Naive B cell (primary cell): ENCODE measurements at regions not wholly inside any gene's neighbourhood (a gene's known extent, or its start where the extent isn't known, plus 50 kb on each side); places are given as distances from the start of the nearest gene placed in this dataset.
A peak's percentile ranks its signal among the peaks of the same experiment; 100 is the strongest.

Experiments used
- ATAC-seq, 2 donors: fragments of 150-1000 bp; cut with Tn5 transposase; 2 replicates each; pipeline ENCODE4 v1.10.0; 2021; ENCODE audit warnings: low read depth in 2 of 2, mild to moderate bottlenecking in 2 of 2, moderate library complexity in 2 of 2
- DNase-seq: peaks from one replicate; pipeline ENCODE4 v3.0.0; 2022
- H3K27ac Mint-ChIP-seq, 6 donors: one replicate each; pipeline ENCODE4 v1.8.0; 2020 to 2022; ENCODE audit warnings: mild to moderate bottlenecking in 6 of 6, mixed read lengths in 6 of 6, moderate library complexity in 5 of 6, inconsistent platforms in 2 of 6
- H3K27me3 Mint-ChIP-seq, 3 donors: one replicate each; pipeline ENCODE4 v1.8.0; 2021 to 2022; ENCODE audit warnings: mixed read lengths in 3 of 3, mild to moderate bottlenecking in 1 of 3
- H3K36me3 Mint-ChIP-seq, 2 donors: one replicate each; pipeline ENCODE4 v1.8.0; 2020 to 2022; ENCODE audit warnings: mixed read lengths in 2 of 2, inconsistent platforms in 1 of 2, mild to moderate bottlenecking in 1 of 2
- H3K4me1 Mint-ChIP-seq, 3 donors: one replicate each; pipeline ENCODE4 v1.8.0; 2020 to 2022; ENCODE audit warnings: mixed read lengths in 3 of 3, inconsistent platforms in 1 of 3, mild to moderate bottlenecking in 1 of 3, moderate library complexity in 1 of 3
- H3K4me3 Mint-ChIP-seq, 8 donors: one replicate each; pipeline ENCODE4 v1.8.0; 2020 to 2022; ENCODE audit warnings: mild to moderate bottlenecking in 8 of 8, mixed read lengths in 8 of 8, moderate library complexity in 8 of 8, inconsistent platforms in 2 of 8
- H3K9me3 Mint-ChIP-seq, 7 donors: one replicate each; pipeline ENCODE4 v1.8.0; 2020 to 2022; ENCODE audit warnings: mixed read lengths in 7 of 7, mild to moderate bottlenecking in 5 of 7, inconsistent platforms in 2 of 7, moderate library complexity in 1 of 7

DNA sequence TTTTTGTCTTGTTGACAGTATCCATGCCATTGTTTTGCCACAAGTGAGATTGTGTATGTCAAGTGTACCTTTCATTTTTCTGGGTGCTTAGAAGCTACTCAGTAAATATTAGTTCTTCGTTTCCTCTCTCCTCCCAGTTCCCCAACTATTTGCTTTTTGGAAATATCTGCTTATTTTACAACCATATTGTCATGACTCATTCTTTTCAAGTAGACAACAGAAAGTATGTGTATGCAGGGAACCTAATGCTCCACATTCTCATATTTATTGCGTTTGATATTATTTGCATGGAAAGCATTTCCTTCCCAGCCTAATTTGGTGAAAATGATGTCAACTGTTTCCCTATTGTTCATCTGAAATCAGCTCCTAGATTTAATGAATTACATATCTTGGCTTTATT, 483.7 kb upstream of the RIOK2 start:
- Mint-ChIP-seq H3K36me3 (peaks cover 13% of the 10 kb centered on the region in 2 donors), H3K4me1 (no peaks in the 10 kb centered on the region), H3K27me3 (no peaks in the 10 kb centered on the region), H3K9me3 (peaks cover 0 to 6% (median 0%) of the 10 kb centered on the region in 7 donors), H3K4me3 (no peak overlapping the region), H3K27ac (no peak overlapping the region)
- no peak for ATAC-seq
- DNase-seq: no peak

DNA sequence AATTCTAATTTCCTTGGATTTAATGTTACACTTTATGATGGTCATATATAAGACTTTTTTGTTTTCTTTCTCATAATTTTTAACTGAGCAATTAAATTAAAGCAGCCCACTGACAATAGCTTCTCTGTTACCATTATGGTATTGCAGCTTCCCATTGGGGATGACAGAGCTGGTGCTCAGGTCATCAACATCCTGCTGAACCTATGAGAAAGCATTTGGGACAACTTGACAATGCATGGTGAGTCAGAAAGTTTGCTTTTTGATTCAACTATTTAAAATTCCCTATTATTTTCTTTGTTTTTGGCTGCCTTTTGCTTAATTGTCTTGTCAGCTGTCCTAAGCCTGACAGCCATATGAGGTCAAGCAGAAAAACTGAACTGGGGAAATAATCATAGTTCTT, 487.4 kb upstream of the RIOK2 start:
- Mint-ChIP-seq H3K36me3 (peaks cover 13% of the 10 kb centered on the region in 2 donors), H3K27ac (no peak overlapping the region), H3K4me3 (no peak overlapping the region), H3K4me1 (no peaks in the 10 kb centered on the region), H3K9me3 (peaks cover 0 to 20% (median 4%) of the 10 kb centered on the region in 7 donors), H3K27me3 (no peaks in the 10 kb centered on the region)
- ATAC-seq: no peak
- DNase-seq: no peak

DNA sequence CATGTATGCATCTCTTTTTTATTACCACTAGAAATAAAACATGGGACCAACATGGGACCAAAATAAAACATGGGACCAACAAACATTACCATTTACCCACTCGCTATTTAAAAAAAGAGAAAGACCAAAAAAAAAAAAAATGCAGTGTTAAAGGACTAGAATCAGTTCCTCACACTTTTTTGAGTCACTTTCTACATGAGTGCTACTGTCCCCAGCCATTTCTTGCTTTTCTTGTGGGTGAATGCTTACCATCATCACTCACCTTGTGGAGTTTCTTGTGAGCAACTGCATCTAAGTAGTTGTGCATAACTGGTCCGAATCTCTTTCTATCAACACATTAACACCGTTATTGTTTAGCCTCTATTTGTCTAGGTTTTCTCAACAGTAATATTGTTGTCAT, 493.6 kb upstream of the RIOK2 start:
- no peaks in the 10 kb centered on the region for H3K27me3 Mint-ChIP-seq
- ATAC-seq (no peak), DNase-seq (no peak)
- H3K4me1 Mint-ChIP-seq: no peaks in the 10 kb centered on the region
- H3K4me3 Mint-ChIP-seq: no peak overlapping the region
- peaks cover 5 to 48% (median 21%) of the 10 kb centered on the region in 7 donors for H3K9me3 Mint-ChIP-seq
- H3K27ac Mint-ChIP-seq: no peak overlapping the region
- H3K36me3 Mint-ChIP-seq: peaks cover 0 to under 1% of the 10 kb centered on the region in 2 donors

DNA sequence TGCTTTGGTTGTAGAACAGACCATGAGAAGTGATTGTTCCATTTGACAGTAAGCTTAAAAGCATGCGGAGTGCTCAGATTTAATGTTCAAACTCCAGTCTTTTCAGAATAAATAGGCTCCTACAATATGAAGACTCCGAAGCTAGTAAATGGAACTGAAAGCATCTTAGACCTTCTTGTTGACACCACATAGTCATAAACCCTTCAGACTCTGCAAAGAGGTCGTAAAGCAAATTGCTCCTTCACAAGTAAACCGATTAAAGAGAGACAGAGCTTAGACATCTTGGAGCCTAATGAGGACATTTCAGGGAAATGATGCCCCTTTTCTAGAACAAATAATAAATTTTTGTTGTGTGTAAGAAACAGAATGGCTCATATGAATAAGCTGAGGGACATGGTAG, 511.0 kb upstream of the RIOK2 start:
- peaks cover 0 to 6% (median 0%) of the 10 kb centered on the region in 7 donors for H3K9me3 Mint-ChIP-seq
- H3K27me3 Mint-ChIP-seq: no peaks in the 10 kb centered on the region
- H3K27ac Mint-ChIP-seq: no peak overlapping the region
- no peaks in the 10 kb centered on the region for H3K4me1 Mint-ChIP-seq
- H3K36me3 Mint-ChIP-seq: no peaks in the 10 kb centered on the region
- DNase-seq (no peak), ATAC-seq (no peak)
- no peak overlapping the region for H3K4me3 Mint-ChIP-seq

DNA sequence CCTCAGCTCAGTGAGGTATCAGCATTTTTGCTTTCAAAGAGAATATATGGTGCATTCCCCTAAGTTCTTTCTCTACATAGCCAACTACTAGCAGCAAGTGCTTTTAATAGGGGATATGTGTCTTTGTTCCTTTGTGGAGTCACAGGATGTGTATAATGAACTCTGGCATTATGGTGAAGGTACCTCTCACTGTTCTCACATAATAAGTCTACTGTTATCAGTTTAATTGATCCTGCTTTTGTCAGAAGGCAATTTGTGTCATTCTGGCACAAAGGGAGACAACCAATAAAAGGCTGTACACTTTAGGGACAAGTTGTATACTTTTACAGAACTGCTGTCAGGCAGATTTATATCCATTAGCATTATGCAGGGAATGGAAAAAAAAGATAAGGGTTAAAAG, 531.4 kb upstream of the RIOK2 start:
- Mint-ChIP-seq H3K27me3 (no peaks in the 10 kb centered on the region), H3K4me1 (no peaks in the 10 kb centered on the region), H3K4me3 (no peak overlapping the region), H3K9me3 (peaks cover 0 to 3% (median 3%) of the 10 kb centered on the region in 7 donors), H3K36me3 (no peaks in the 10 kb centered on the region), H3K27ac (no peak overlapping the region)
- ATAC-seq (no peak), DNase-seq (no peak)

DNA sequence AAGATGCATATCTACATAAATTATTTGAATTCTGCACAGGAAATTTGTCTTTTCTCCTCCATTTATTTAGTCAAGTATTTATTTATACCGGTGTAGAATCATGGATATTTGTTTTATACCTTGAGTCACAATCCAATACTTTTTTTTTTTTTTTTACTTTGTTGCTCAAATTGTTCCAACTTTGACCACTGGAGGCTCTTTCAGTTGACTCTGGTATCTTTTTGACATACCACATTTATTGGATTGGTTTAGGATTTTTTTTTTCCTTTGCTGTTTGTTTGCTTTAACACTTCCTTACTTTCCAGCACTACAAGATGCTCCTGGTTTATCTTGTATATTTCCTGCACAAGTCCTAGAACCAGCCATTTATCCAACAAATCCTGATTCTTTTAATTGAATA, 543.1 kb upstream of the RIOK2 start:
- no peak for ATAC-seq
- no peaks in the 10 kb centered on the region for H3K4me1 Mint-ChIP-seq
- DNase-seq: no peak
- H3K27me3 Mint-ChIP-seq: no peaks in the 10 kb centered on the region
- peaks cover 0 to 8% of the 10 kb centered on the region in 2 donors for H3K36me3 Mint-ChIP-seq
- H3K27ac Mint-ChIP-seq: no peak overlapping the region
- peaks cover 1 to 23% (median 8%) of the 10 kb centered on the region in 7 donors for H3K9me3 Mint-ChIP-seq
- H3K4me3 Mint-ChIP-seq: no peak overlapping the region

DNA sequence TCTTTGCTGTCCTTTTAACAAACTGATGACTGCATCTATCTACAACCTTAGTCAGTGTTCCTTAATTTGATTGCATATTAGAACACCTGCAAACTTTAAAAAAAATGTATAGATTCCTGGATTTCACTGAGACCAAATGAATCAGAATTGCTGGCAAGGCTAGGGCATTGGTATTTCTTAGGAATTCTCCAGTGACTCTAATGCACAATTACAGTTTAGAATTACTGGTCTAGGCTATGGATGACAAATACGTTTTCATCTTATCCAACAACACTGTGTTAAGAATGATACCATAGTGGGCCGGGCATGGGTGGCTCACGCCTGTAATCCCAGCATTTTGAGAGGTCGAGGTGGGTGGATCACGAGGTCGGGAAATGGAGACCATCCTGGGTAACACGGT, 545.9 kb upstream of the RIOK2 start:
- H3K4me3 Mint-ChIP-seq: no peak overlapping the region
- no peaks in the 10 kb centered on the region for H3K36me3 Mint-ChIP-seq
- peaks cover 0 to 6% (median 2%) of the 10 kb centered on the region in 7 donors for H3K9me3 Mint-ChIP-seq
- no peak overlapping the region for H3K27ac Mint-ChIP-seq
- DNase-seq (no peak), ATAC-seq (no peak)
- no peaks in the 10 kb centered on the region for H3K4me1 Mint-ChIP-seq
- H3K27me3 Mint-ChIP-seq: no peaks in the 10 kb centered on the region

DNA sequence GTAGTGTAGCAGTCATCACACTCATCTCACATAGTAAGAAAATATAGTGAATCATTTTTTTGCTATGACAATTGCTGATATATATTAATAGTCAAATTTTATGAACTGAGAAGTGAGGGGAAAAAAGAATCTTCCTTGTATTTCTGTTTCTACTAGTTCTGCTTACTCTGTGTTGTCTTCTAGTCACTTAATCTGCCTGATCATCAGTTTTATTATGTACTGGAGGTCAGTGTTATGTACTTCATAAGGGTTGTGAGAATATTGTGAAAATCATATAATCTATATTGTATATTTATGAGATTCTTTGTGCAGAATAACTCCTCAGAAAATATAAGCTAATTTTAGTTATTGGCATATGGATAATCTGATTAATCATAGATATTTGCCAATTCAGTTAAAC, 546.9 kb upstream of the RIOK2 start:
- no peak for ATAC-seq
- H3K27ac Mint-ChIP-seq: no peak overlapping the region
- no peak for DNase-seq
- no peak overlapping the region for H3K4me3 Mint-ChIP-seq
- no peaks in the 10 kb centered on the region for H3K36me3 Mint-ChIP-seq
- no peaks in the 10 kb centered on the region for H3K4me1 Mint-ChIP-seq
- no peaks in the 10 kb centered on the region for H3K27me3 Mint-ChIP-seq
- peaks cover 0 to 4% (median 1%) of the 10 kb centered on the region in 7 donors for H3K9me3 Mint-ChIP-seq

DNA sequence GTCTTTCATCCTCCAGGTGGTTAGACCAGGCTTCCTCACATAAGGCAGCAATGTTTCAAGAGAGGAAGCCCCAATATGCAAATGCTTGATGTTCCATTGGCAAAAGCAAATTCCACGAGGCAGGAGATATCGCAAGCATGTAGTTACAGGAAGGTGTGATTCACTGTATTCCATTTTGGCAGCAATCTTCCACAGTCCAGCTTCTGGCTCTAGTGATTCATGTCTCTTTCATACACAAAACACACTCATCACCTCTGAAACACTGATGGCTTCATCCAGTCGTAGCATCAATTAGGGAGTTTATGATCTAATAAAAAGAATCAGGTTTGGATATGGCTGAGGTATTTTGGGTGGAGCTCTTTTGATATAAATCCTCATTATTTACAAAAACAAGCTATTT, 552.2 kb upstream of the RIOK2 start:
- DNase-seq (no peak), ATAC-seq (no peak)
- no peaks in the 10 kb centered on the region for H3K36me3 Mint-ChIP-seq
- no peak overlapping the region for H3K4me3 Mint-ChIP-seq
- peaks cover 0 to 6% (median 0%) of the 10 kb centered on the region in 7 donors for H3K9me3 Mint-ChIP-seq
- H3K27me3 Mint-ChIP-seq: no peaks in the 10 kb centered on the region
- no peaks in the 10 kb centered on the region for H3K4me1 Mint-ChIP-seq
- no peak overlapping the region for H3K27ac Mint-ChIP-seq

DNA sequence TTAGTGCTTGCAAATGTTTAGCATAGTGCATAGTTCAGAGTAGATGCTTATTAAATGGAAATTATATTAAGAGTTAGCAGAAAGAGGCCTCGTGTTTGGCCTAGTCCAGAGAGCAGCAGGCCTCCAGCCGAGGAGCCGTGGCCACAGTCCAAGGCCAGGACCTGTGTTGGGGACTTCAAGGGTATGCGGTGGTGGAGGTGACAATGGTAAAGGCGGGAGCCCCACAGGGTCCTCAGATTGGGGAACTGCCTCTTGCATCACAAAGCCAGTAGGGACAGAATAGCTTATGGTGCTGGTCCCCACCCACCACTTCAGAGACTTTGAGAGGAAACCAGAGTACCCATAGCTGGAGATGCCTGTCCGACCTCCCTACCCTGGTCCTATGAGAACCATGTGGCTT, 554.6 kb upstream of the RIOK2 start:
- no peak for ATAC-seq
- no peak for DNase-seq
- H3K4me3 Mint-ChIP-seq: no peak overlapping the region
- no peaks in the 10 kb centered on the region for H3K27me3 Mint-ChIP-seq
- no peak overlapping the region for H3K27ac Mint-ChIP-seq
- H3K9me3 Mint-ChIP-seq: peaks cover 0 to 5% (median 0%) of the 10 kb centered on the region in 7 donors
- no peaks in the 10 kb centered on the region for H3K4me1 Mint-ChIP-seq
- H3K36me3 Mint-ChIP-seq: no peaks in the 10 kb centered on the region

DNA sequence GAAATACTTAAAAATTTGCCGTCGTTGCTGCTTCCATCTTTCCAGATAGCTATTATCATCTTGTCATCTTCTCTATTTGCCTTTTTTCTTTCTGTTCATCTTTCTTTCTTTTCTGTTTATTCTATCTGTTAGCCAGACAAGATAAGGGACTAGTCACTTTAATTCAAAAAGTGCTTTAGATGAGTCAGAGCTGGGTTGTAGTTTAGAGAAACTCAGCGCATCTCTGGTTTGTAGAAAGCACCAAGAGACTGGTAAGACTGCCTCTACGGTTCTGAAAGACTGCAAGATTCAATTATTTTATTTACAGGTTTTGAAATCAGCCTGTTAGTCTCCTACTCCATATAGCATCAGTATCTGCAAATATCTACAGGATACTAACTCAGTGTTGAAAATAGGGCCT, 562.8 kb upstream of the RIOK2 start:
- H3K27me3 Mint-ChIP-seq: no peaks in the 10 kb centered on the region
- H3K4me3 Mint-ChIP-seq: no peak overlapping the region
- no peak for ATAC-seq

DNA sequence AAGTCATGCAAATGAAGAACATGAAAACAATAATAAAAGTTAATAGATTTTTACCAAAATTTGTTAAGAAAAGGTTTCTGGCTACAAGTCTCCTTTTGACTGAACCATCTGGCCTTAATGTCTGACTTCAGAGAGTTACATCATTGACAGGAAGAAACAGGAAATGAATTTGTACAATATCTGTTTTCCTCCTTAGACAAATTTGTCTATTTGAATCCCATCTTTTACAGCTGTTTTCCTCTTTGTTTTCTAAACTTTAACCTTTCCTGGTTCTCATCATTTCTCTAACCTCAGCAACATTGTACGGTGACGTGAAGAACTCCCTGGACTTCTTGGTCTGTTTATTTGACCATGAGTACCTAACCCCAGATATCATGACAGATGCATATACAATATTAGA, 567.5 kb upstream of the RIOK2 start:
- no peak overlapping the region for H3K27ac Mint-ChIP-seq
- H3K27me3 Mint-ChIP-seq: no peaks in the 10 kb centered on the region
- no peak for DNase-seq
- H3K9me3 Mint-ChIP-seq: peaks cover 0 to 7% (median 3%) of the 10 kb centered on the region in 7 donors
- no peak overlapping the region for H3K4me3 Mint-ChIP-seq
- ATAC-seq: no peak
- no peaks in the 10 kb centered on the region for H3K4me1 Mint-ChIP-seq
- no peaks in the 10 kb centered on the region for H3K36me3 Mint-ChIP-seq

More for the DNA sequence above, 562.8 kb upstream of the RIOK2 start:
- DNase-seq: no peak
- Mint-ChIP-seq H3K9me3 (peaks cover 0 to 14% (median 2%) of the 10 kb centered on the region in 7 donors), H3K27ac (no peak overlapping the region), H3K36me3 (no peaks in the 10 kb centered on the region), H3K4me1 (no peaks in the 10 kb centered on the region)

DNA sequence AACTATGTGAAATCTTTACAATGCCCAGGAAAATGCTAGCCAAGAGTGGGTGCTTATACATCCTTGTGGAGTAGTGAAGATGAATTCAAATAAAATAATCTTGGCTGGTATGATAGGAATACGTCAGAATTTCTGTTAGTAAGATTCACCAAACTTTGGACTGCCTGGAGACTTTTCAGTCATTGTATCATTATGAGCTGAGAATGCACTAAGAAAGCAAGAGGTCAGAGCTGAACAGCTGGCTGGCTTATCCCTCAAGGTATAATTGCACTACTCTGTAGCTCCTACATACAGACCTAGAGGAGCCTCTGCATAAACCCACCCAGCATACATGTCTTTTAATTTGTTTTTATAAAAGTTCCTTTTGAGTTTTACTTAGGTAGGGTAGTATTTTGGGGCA, 568.5 kb upstream of the RIOK2 start:
- H3K9me3 Mint-ChIP-seq: peaks cover 0 to 2% (median 0%) of the 10 kb centered on the region in 7 donors
- H3K4me1 Mint-ChIP-seq: no peaks in the 10 kb centered on the region
- H3K36me3 Mint-ChIP-seq: no peaks in the 10 kb centered on the region

DNA sequence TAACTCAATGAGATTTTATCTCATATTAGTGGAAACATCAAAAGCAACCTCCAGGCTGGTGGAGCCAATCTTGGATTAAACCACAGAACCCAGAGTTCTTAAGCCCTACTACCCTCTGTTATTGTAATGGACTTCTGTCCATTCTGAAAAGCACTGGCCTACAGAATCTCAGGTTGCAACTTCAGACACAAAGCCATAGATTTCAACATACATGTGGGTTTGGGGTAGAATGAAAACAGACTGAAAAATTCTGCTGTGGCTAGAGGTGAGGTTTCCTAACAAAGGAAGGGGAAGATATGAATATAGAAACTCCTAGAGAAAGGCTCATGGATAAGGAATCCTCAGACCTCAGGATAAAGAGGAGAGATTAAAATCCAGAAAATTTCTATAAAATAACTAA, 569.8 kb upstream of the RIOK2 start:
- DNase-seq (no peak), ATAC-seq (no peak)
- Mint-ChIP-seq H3K4me1 (no peaks in the 10 kb centered on the region), H3K36me3 (no peaks in the 10 kb centered on the region), H3K4me3 (no peak overlapping the region), H3K27ac (peak overlapping the region in 1 of 6 donors; percentile 18), H3K9me3 (peaks cover 0 to 2% (median 0%) of the 10 kb centered on the region in 7 donors), H3K27me3 (no peaks in the 10 kb centered on the region)

More for the DNA sequence above, 568.5 kb upstream of the RIOK2 start:
- no peak overlapping the region for H3K4me3 Mint-ChIP-seq
- no peak overlapping the region for H3K27ac Mint-ChIP-seq
- no peaks in the 10 kb centered on the region for H3K27me3 Mint-ChIP-seq
- no peak for DNase-seq
- ATAC-seq: no peak

DNA sequence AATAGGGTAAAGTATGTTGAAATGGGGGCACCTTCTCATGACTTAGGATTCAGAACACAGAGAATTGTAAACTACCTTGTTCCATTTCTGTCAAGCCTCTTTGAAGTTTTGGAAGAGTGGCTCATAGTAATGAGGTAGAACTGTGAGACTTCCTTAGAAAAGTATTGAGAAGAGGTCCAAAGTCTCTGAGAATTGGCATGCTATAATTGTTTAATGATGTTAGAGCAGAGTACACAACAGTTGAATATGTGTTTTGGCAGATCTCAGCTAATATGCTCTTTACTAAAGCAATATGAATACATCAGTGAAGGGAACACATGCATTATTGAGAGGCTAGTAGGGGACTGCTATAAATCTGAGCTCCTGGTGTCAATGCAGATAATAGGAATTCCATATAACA, 579.4 kb upstream of the RIOK2 start:
- Mint-ChIP-seq H3K4me1 (no peaks in the 10 kb centered on the region), H3K36me3 (no peaks in the 10 kb centered on the region), H3K27me3 (no peaks in the 10 kb centered on the region), H3K9me3 (peaks cover 0 to 2% (median 0%) of the 10 kb centered on the region in 7 donors), H3K4me3 (no peak overlapping the region), H3K27ac (no peak overlapping the region)
- ATAC-seq (no peak), DNase-seq (no peak)
